ENCODE measurements at regions not wholly inside any gene's neighbourhood (a gene's known extent, or its start where the extent isn't known, plus 50 kb on each side); places are given as distances from the start of the nearest gene placed in this dataset.
"Not testable (repeated sequence)": the region's sequence is repeated elsewhere in the genome, so short reads cannot be mapped to it uniquely, and the experiment has no call there.

DNA sequence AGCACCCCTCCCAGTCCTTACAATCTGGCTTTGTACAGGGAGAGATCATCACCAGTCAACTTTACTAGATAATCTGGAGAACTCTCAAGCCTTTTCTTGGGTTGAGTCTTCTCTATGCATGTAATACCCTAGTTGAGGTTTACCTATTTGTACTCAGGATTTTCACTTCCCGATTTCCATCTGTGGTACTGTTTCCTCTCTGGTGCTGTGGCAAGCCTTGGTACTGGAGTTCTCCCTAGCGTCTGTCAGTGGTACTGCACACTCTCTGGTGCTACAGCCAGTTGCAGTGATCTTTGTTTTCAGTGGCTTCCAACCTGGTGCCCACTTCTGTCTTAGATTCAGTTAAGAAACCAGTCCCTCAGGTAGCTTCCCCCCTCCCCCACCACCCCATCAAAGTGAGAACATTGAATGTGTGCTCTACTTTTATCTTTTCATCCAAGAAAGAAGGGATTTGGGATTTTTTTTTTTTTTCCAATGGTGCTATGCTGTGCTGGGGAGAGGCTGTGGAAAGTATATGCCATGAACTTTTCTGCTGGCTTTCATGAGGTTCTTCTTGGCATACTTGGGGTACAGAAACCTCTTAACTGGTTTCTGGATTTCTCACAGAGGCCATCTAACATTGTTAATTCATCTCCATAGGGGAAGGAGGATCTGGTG, 69.4 kb upstream of the EVL start:
- in situ Hi-C loops (cut with HindIII; ENCODE audit: low pct_ligation_motif_present, low pct_unique_long_range_greater_than_20kb, low sequenced_read_pairs): no loop called here
- DNase-seq: peak; percentile 68

DNA sequence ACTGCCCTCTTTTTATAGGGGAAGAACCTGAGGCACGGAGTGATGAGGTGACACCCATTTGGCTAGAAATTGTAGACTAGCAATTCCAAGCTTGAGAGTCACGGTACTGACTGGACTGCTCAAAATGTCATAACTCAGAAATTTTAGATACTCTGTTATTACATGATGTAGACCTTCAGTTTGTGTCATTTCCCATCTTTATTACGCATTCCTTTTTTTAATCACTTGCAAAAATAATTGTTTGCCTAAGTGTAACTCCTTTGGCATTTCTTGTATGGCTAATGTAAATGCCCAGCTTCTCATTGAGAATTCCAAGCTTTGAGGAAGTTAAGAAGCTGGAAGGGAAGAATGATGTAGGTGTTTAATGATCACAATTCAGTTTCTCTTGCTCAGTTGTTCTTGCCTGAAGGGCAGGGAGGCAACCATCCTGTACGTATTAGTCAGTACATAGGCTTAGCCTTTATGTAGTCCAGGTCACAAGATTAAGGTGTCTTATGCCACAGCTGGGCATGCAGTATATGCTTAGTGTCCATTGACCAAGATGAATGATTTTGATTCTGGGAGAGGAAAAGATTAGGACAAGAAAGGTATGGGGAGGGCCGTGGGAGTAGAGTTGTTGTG, 68.2 kb upstream of the EVL start:
- in situ Hi-C loops (cut with HindIII; ENCODE audit: low pct_ligation_motif_present, low pct_unique_long_range_greater_than_20kb, low sequenced_read_pairs): no loop called here
- no peak for DNase-seq

DNA sequence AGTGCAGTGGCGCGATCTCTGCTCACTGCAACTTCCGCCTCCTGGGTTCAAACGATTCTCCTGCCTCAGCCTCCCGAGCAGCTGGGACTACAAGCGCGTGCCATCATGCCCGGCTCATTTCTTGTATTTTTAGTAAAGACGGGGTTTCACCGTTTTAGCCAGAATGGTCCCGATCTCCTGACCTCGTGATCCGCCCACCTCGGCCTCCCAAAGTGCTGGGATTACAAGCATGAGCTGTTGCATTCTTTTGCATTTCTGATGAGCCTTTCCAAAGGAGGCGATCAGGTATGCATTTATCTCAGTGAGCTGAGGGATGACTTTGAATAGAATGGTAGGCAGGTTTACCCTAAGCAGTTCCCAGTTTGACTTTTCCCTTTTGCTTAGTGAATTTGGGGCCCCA, 64.8 kb upstream of the EVL start:
- in situ Hi-C loops (cut with HindIII; ENCODE audit: low pct_ligation_motif_present, low pct_unique_long_range_greater_than_20kb, low sequenced_read_pairs); DNase-seq: not testable (repeated sequence)

GRCh38 chr14:100004392-100004791, 60.8 kb upstream of the EVL start:
- in situ Hi-C loops (cut with HindIII; ENCODE audit: low pct_ligation_motif_present, low pct_unique_long_range_greater_than_20kb, low sequenced_read_pairs): no loop called here
- no peak for DNase-seq

DNA sequence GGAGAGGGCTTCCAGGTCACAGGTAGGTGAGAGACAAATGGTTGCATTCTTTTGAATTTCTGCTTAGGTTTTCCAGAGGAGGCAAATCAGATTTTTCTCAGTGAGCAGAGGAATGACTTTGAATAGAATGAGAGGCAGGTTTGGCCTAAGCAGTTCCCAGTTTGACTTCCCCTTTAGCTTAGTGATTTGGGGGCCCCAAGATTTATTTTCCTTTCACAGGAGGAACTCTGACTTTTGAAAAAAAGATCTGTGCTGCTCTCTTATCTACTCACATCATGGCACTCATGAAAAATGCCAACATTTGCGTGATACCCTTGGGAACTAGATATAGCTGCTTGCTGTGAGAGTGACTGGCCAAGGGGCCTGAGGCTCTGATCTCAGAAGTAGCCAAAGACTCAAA, 58.0 kb upstream of the EVL start:
- no peak for DNase-seq
- in situ Hi-C loops (cut with HindIII; ENCODE audit: low pct_ligation_motif_present, low pct_unique_long_range_greater_than_20kb, low sequenced_read_pairs): no loop called here

GRCh38 chr14:100009802-100010201, 55.4 kb upstream of the EVL start:
- not testable (repeated sequence) for DNase-seq

DNA sequence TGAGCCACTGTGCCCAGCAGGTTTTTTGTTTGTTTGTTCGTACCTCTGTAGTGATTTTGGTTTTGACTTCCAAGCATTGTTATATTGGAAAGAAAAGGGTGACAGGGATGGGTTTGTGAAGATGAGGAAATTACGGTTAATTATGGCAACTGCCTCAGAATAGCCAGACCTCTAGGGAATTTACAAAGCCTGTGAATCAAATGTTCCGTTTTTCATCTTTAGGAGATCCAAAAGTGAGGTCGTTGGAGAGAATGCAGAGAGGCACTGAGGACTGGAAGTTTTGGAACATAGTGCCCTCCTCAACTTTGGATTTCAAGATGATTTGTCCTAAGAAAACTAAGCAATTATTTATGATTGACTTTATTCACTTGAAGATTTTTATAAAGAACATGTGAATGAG, 54.5 kb upstream of the EVL start:
- no peak for DNase-seq
- in situ Hi-C loops (cut with HindIII; ENCODE audit: low pct_ligation_motif_present, low pct_unique_long_range_greater_than_20kb, low sequenced_read_pairs): no loop called here

More at GRCh38 chr14:100009802-100010201, 55.4 kb upstream of the EVL start:
- in situ Hi-C loops (cut with HindIII; ENCODE audit: low pct_ligation_motif_present, low pct_unique_long_range_greater_than_20kb, low sequenced_read_pairs): not testable (repeated sequence)

- in situ Hi-C loops (cut with HindIII; ENCODE audit: low pct_ligation_motif_present, low pct_unique_long_range_greater_than_20kb, low sequenced_read_pairs): no loop called here
- no peak for DNase-seq
Measured at GRCh38 chr14:100011628-100012325, 53.4 kb upstream of the EVL start.

GRCh38 chr14:100012478-100013327, 52.5 kb upstream of the EVL start:
- in situ Hi-C loops (cut with HindIII; ENCODE audit: low pct_ligation_motif_present, low pct_unique_long_range_greater_than_20kb, low sequenced_read_pairs): no loop called here
- no peak for DNase-seq

- DNase-seq: no peak
- in situ Hi-C loops (cut with HindIII; ENCODE audit: low pct_ligation_motif_present, low pct_unique_long_range_greater_than_20kb, low sequenced_read_pairs): no loop called here
Measured at GRCh38 chr14:100015251-100015655, 50.0 kb upstream of the EVL start.

All from ACHN (cell line).